GM23248 (cell line): ENCODE measurements at regions not wholly inside any gene's neighbourhood (a gene's known extent, or its start where the extent isn't known, plus 50 kb on each side); places are given as distances from the start of the nearest gene placed in this dataset.
"Not testable (repeated sequence)": the region's sequence is repeated elsewhere in the genome, so short reads cannot be mapped to it uniquely, and the experiment has no call there.

ENCODE experiments used
- DNase-seq: peaks from one replicate; pipeline ENCODE4 v3.0.0-alpha.2; 2015
- H2AFZ ChIP-seq: fragments of 200-600 bp; sonication (generic); 2 replicates; pipeline ENCODE4 v1.6.1; 2016; ENCODE audit warnings: antibody characterized with exemption
- H3F3A ChIP-seq: fragments of 200-600 bp; sonication (generic); 2 replicates; pipeline ENCODE4 v1.6.1; 2016; ENCODE audit warnings: mild to moderate bottlenecking, antibody characterized with exemption, mixed run types; ENCODE audit not compliant: insufficient read depth
- H3K27ac ChIP-seq: fragments of 200-600 bp; sonication (generic); 2 replicates; pipeline ENCODE4 v1.5.1; 2016; ENCODE audit warnings: mild to moderate bottlenecking
- H3K27me3 ChIP-seq: fragments of 200-600 bp; sonication (generic); replicated peaks from 2 replicates; pipeline ENCODE4 v1.6.1; 2016; ENCODE audit warnings: mild to moderate bottlenecking; ENCODE audit not compliant: insufficient read depth
- H3K36me3 ChIP-seq: fragments of 200-600 bp; sonication (generic); 2 replicates; pipeline ENCODE4 v1.6.1; 2016; ENCODE audit warnings: low read depth, mild to moderate bottlenecking
- H3K4me1 ChIP-seq: fragments of 200-600 bp; sonication (generic); 2 replicates; pipeline ENCODE4 v1.6.1; 2016; ENCODE audit warnings: mild to moderate bottlenecking; ENCODE audit not compliant: insufficient read depth
- H3K4me2 ChIP-seq: fragments of 200-600 bp; sonication (generic); one replicate; pipeline ENCODE4 v1.6.1; 2016; ENCODE audit warnings: mild to moderate bottlenecking; ENCODE audit not compliant: unreplicated experiment
- H3K4me3 ChIP-seq: fragments of 200-600 bp; sonication (generic); 2 replicates; pipeline ENCODE4 v1.5.1; 2016; ENCODE audit warnings: mild to moderate bottlenecking
- H3K79me2 ChIP-seq: fragments of 200-600 bp; sonication (generic); 2 replicates; pipeline ENCODE4 v1.6.1; 2016; ENCODE audit warnings: mild to moderate bottlenecking; ENCODE audit not compliant: insufficient read depth
- H3K9ac ChIP-seq: fragments of 200-600 bp; sonication (generic); 2 replicates; pipeline ENCODE4 v1.6.1; 2016; ENCODE audit warnings: mild to moderate bottlenecking
- H3K9me2 ChIP-seq: fragments of 200-600 bp; sonication (generic); 2 replicates; pipeline ENCODE4 v1.6.1; 2016; ENCODE audit warnings: mixed run types, mild to moderate bottlenecking, moderate library complexity; ENCODE audit not compliant: insufficient read depth
- H3K9me3 ChIP-seq: fragments of 200-600 bp; sonication (generic); one replicate; pipeline ENCODE4 v1.6.1; 2017; ENCODE audit warnings: low read depth
- H4K20me1 ChIP-seq: fragments of 200-600 bp; sonication (generic); 2 replicates; pipeline ENCODE4 v1.6.0; 2016; ENCODE audit not compliant: insufficient read depth
- EZH2 ChIP-seq: fragments of 200-600 bp; sonication (generic); IDR thresholded peaks from 2 replicates; pipeline ENCODE4 v1.6.1; 2018; ENCODE audit warnings: antibody characterized with exemption, mild to moderate bottlenecking; ENCODE audit not compliant: insufficient read depth, poor library complexity, severe bottlenecking
- EZH2phosphoT487 ChIP-seq: fragments of 200-600 bp; sonication (generic); IDR thresholded peaks from 2 replicates; pipeline ENCODE4 v1.6.1; 2018; ENCODE audit warnings: antibody characterized with exemption, moderate library complexity, mild to moderate bottlenecking, low read depth; ENCODE audit not compliant: insufficient read depth
- WGBS, 2 experiments: methylation state at CpG; one replicate each; pipeline ENCODE4 v1.1.6; 2015 to 2017; ENCODE audit warnings: low lambda C conversion rate in 2 of 2, low coverage in 1 of 2; ENCODE audit errors: missing lambda C conversion rate in 2 of 2; 5-methylcytosine and 5-hydroxymethylcytosine counted together
- in situ Hi-C: fragments of 300-500 bp; cut with MboI; formaldehyde crosslinking; loops from 2 replicates; pipeline ENCODE4 v1.15.0; 2020

GRCh38 chr17:33572615-33573014 is 279.5 kb upstream of the ASIC2 start:
- Histone ChIP-seq H3K79me2 (no peaks in the 10 kb centered on the region), H3K27me3 (no peaks in the 10 kb centered on the region), H3K9ac (no peak overlapping the region), H2AFZ (no peak overlapping the region), H3K4me2 (no peak overlapping the region), H3K4me1 (no peaks in the 10 kb centered on the region), H3F3A (no peaks in the 10 kb centered on the region), H4K20me1 (no peaks in the 10 kb centered on the region), H3K9me2 (no peaks in the 10 kb centered on the region), H3K9me3 (no peaks in the 10 kb centered on the region), H3K36me3 (no peaks in the 10 kb centered on the region), H3K4me3 (no peak overlapping the region), H3K27ac (no peak overlapping the region)
- in situ Hi-C loops = no loop called here
- TF ChIP-seq EZH2phosphoT487 = no peak
- TF ChIP-seq EZH2 = no peak
- peak; percentile 2 for DNase-seq
- 38 to 39% methylated on average over 3 of the region's 3 CpGs for WGBS, 2 experiments

- Histone ChIP-seq H3K4me3 (no peak overlapping the region), H3F3A (no peaks in the 10 kb centered on the region)
Measured at GRCh38 chr17:33574942-33575445, 281.9 kb upstream of the ASIC2 start.

GRCh38 chr17:33579740-33580139 is 286.6 kb upstream of the ASIC2 start:
- in situ Hi-C loops, H3K4me3 ChIP-seq, H3F3A ChIP-seq, DNase-seq, H3K4me2 ChIP-seq, H3K79me2 ChIP-seq, H3K4me1 ChIP-seq, H3K27me3 ChIP-seq, H3K36me3 ChIP-seq, H2AFZ ChIP-seq, H3K9me3 ChIP-seq, H3K9ac ChIP-seq, H3K9me2 ChIP-seq, H3K27ac ChIP-seq, H4K20me1 ChIP-seq: not testable (repeated sequence)
- 63 to 67% methylated on average over 6 of the region's 6 CpGs for WGBS, 2 experiments

More at GRCh38 chr17:33574942-33575445, 281.9 kb upstream of the ASIC2 start:
- H3K79me2 ChIP-seq = no peaks in the 10 kb centered on the region
- no peaks in the 10 kb centered on the region for H3K27me3 ChIP-seq
- no peak for DNase-seq
- 32 to 37% methylated on average over 4 of the region's 4 CpGs for WGBS, 2 experiments
- in situ Hi-C loops = no loop called here
- H3K4me2 ChIP-seq = no peak overlapping the region
- no peak for TF ChIP-seq EZH2
- no peak for TF ChIP-seq EZH2phosphoT487
- no peaks in the 10 kb centered on the region for H3K9me2 ChIP-seq
- H3K27ac ChIP-seq = no peak overlapping the region
- no peak overlapping the region for H2AFZ ChIP-seq
- no peaks in the 10 kb centered on the region for H3K36me3 ChIP-seq
- no peaks in the 10 kb centered on the region for H4K20me1 ChIP-seq
- no peak overlapping the region for H3K9ac ChIP-seq
- H3K9me3 ChIP-seq = no peaks in the 10 kb centered on the region
- no peaks in the 10 kb centered on the region for H3K4me1 ChIP-seq

- 57 to 67% methylated on average over 3 of the region's 3 CpGs for WGBS, 2 experiments
- H3K9me2 ChIP-seq = no peaks in the 10 kb centered on the region
- no peak overlapping the region for H3K4me3 ChIP-seq
- H3F3A ChIP-seq = no peaks in the 10 kb centered on the region
- H3K27me3 ChIP-seq = no peaks in the 10 kb centered on the region
- H3K9ac ChIP-seq = no peak overlapping the region
- H3K36me3 ChIP-seq = no peaks in the 10 kb centered on the region
- no peaks in the 10 kb centered on the region for H3K79me2 ChIP-seq
- H3K4me1 ChIP-seq = no peaks in the 10 kb centered on the region
- no peak for DNase-seq
- no peak overlapping the region for H2AFZ ChIP-seq
- no peaks in the 10 kb centered on the region for H4K20me1 ChIP-seq
- in situ Hi-C loops = no loop called here
- H3K27ac ChIP-seq = no peak overlapping the region
- no peaks in the 10 kb centered on the region for H3K9me3 ChIP-seq
- no peak overlapping the region for H3K4me2 ChIP-seq
- TF ChIP-seq EZH2 = no peak
- no peak for TF ChIP-seq EZH2phosphoT487
Measured at GRCh38 chr17:33580215-33580614, 287.1 kb upstream of the ASIC2 start.

- Histone ChIP-seq H3K79me2 (no peaks in the 10 kb centered on the region), H4K20me1 (no peaks in the 10 kb centered on the region), H3K9ac (no peak overlapping the region), H3K4me2 (no peak overlapping the region), H3K4me3 (no peak overlapping the region), H3K4me1 (no peaks in the 10 kb centered on the region), H3K27me3 (no peaks in the 10 kb centered on the region), H3K36me3 (no peaks in the 10 kb centered on the region), H3K9me2 (no peaks in the 10 kb centered on the region), H3K9me3 (no peaks in the 10 kb centered on the region), H3K27ac (no peak overlapping the region), H2AFZ (no peak overlapping the region), H3F3A (no peaks in the 10 kb centered on the region)
- in situ Hi-C loops = no loop called here
- 6 to 11% methylated on average over 2 of the region's 2 CpGs for WGBS, 2 experiments
- TF ChIP-seq EZH2phosphoT487 (no peak), EZH2 (no peak)
- DNase-seq = no peak
Measured at GRCh38 chr17:33582661-33583060, 289.6 kb upstream of the ASIC2 start.
